CD4-positive, alpha-beta T cell treated with Interleukin-4 for 1 hour (primary cell): ENCODE measurements at regions not wholly inside any gene's neighbourhood (a gene's known extent, or its start where the extent isn't known, plus 50 kb on each side); places are given as distances from the start of the nearest gene placed in this dataset.

ENCODE experiments used
- DNase-seq, 2 donors: peaks; one replicate each; pipeline ENCODE4 v3.0.0-alpha.2; 2020 to 2022

DNA sequence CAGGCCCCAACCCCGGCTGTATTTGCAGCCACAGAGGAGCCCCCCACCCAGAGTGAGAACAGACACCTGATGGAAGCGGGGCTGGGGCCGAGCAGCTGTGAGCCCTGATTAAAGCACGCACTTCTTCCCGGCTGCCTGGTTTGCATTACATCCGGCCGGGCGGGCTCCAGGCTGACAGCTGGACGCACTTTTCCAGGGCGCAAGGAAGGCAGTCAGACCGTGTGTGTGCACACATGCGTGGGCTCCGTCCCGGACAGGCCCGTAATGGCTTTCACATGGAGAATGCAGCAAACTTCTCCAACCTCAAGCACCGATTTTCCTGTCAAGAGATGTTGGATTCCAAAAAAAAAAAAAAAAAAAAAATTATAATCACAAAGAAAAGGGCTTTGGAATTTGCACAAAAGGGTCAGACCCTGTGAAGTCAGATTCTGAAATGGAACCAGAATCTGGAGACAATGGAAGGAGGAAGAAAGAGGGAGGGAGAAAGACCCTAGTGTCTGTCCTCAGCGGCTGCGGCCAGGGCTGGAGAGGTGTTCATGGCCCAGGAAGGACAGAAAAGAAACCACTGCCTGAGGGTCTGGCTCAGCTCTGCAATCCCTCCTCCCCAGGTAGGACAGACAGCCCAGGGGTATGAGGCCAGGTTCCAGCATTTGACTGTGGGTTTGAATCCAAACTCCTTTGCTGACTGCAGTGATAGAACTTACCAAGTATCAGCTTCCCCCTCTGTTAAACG, 365.5 kb downstream of the MN1 start:
- DNase-seq = no peak

DNA sequence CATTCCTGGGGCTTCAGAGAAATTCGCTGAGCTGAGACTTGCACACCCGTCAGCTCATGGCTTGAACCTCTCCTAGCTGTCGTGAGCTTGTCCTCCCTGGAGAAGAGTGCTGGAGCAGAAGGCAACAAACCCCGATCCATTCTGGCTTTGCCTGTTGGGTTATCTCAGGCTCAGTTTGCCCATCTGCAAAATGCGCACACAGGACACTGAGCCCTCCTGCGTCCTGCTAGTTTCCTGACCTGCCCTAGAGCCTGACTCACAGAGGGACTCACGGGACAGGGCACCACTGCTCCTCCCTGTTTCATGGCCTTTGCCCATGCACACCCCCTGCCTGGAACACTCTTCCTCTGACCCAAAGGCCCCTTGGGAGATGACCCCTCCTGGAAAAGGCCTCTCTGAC, 365.0 kb downstream of the MN1 start:
- no peak for DNase-seq

DNA sequence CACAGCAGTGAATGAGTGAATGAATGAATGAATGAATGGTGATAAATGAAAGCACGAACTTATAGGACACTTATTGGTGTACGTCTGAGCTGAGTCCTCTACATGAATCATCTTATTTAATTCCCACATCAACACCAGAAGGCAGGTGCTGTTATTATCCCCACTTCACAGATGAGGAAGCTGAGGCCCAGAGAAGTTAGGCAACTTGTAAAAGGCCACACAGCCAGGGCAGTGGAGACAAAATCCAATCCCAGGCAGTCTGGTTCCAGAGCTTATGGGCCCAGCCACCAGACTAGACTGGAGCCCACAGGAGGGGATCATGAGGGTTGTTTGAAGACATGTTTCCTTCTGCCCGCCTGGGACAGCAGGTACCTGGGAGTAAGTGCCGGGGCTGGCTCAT, 364.0 kb downstream of the MN1 start:
- DNase-seq = no peak

- DNase-seq = no peak
These were observed 363.1 kb downstream of the MN1 start for GRCh38 chr22:27438271-27438980.

DNA sequence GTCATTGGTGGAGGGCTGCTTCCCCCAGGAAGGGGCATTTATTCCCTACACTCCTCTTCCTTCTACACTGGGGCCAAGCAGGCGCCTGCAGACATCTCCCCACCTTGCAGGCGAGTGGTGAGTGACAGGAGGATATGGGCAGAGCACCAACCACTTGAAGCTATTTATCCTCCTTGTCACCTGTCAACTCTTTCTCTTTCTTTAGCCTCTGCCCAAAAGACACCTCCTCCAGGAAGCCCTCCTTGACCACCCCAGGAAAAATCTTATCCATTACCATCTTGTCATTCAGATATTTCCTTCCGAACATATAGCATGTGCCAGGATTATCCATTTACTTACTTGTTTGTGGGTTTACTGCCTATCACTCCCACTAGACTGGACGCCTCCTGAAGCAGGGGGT, 362.4 kb downstream of the MN1 start:
- no peak for DNase-seq

GRCh38 chr22:27440304-27440865, 361.2 kb downstream of the MN1 start:
- no peak for DNase-seq

GRCh38 chr22:27441706-27442475, 359.7 kb downstream of the MN1 start:
- DNase-seq = no peak

GRCh38 chr22:27443306-27443705, 358.2 kb downstream of the MN1 start:
- no peak for DNase-seq

DNA sequence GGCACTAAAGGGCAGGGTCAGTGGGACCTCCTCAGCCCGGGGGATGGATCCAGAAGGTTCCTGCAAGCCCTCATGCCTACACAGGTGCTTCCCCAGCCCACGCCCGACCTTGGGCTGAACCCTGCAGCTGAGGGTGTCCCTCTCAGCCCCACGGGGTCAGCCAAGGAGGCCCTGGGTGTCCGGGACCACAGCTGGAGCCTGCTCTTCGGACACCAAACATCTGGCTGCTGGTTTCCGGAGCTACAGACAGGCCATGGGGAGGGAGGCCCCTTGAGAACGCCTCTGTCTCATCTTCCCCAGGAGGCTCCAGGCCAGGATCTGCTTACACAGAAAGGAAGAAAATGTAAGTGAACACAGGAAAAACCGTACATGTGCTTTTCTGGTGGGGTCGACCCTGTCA, 355.7 kb downstream of the MN1 start:
- DNase-seq = no peak

DNA sequence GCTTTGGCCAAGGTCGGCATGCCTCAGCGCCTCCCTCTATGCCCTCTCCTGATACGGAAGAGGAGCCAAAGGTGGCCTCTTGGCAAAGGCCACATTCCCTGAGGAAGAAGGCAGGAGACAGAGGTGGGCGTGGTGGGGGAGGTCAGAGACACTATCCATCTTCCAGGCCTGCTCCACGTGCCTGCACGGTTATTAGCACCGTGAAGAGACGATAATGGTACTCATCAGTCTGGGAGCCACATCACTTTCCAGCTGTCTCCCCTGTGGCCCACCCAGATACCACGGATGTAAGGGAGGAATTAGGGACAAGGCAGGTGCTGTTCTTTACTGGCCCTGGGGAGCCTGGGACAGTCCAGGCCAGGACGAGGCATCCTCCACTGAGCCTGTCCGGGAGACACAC, 354.3 kb downstream of the MN1 start:
- DNase-seq = no peak

- DNase-seq = no peak
These were observed 351.1 kb downstream of the MN1 start for GRCh38 chr22:27450448-27450847.

GRCh38 chr22:27452245-27452644, 349.3 kb downstream of the MN1 start:
- DNase-seq = no peak

GRCh38 chr22:27452922-27453321, 348.6 kb downstream of the MN1 start:
- DNase-seq = no peak

GRCh38 chr22:27453725-27454124, 347.8 kb downstream of the MN1 start:
- DNase-seq = no peak

DNA sequence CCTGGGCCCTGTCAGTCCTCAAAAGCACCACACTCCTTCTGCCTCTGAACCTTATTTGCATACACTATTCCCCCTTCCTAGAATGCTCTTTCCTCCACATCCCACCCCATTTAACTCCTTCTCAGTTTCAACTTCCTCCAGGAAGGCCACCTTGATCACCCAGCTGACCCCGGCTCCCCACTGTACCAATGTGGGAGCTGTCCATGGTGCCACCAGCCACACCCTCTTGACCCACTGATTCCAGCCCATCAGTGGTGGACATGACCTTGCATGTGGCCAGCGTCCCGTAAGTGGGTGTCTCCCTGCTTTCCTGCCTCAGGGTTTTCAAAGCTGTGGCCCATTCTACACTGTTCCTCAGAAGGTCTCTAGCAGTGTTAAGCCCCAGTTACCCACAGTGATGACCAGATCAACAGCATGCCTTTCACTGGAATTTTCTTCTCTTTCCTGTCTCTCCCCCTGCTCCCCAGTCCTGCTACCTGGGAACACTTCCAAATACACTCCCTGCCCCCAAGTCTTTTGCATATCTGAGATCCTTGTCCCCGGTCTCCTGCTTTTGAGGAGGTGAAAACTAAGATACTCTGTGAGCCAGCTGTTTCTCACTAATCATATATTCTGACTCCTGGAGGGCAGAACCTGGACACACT, 346.6 kb downstream of the MN1 start:
- DNase-seq = no peak

DNA sequence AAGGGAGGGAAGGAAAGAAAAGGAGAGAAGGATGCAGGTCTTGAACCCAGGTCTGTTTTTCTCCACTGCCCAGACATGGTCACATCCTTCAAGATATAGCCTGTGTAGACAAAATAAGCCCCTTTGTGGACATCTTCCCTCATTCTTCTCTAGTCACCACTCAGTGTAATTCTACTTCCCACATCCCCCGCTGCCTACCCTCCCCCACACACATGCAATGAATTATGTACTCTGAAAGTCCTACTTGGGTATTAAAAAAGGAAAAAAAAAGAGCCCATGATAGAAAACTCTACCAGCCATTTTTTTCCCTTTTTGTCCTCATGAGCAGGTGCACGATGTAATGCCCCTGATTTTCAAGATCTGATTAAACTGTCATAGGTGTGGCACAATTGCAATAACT, 346.0 kb downstream of the MN1 start:
- no peak for DNase-seq

DNA sequence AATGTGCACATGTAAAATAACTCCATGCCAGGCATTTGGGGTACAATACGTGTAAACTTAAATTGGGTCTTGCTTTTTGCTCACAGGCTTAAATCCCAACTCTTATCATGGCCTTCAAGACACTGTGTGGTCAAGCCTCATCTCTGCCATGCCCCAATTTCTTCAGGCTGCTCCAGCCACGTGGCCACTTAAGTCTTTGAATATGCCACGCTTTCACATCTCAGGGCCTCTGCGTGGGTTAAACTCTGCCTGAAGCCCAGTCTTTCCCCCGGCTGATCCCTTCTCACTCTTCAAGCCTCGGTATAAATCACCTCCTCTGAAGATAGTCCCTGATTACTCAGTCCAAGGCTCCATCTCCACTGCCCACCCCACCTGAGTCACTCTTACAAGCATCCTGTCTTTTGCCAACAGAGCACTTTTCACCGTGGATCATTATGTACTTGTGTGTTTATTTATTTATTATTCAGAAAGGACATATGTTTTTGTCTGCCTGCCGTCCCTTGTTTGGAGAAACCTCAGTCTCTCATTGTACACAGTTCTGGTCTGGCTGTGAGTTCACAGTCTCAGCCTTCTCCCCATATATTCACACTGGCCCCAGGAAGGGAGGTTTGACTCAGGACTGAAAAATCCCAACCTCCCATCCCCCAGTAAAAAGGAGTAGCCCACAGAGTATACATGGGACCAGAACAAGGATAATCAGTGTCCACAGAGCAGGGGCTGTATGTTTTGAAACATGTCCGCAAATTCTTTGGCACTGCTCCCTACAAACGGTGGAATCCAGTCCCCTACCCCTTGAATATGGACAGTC, 344.7 kb downstream of the MN1 start:
- no peak for DNase-seq

DNA sequence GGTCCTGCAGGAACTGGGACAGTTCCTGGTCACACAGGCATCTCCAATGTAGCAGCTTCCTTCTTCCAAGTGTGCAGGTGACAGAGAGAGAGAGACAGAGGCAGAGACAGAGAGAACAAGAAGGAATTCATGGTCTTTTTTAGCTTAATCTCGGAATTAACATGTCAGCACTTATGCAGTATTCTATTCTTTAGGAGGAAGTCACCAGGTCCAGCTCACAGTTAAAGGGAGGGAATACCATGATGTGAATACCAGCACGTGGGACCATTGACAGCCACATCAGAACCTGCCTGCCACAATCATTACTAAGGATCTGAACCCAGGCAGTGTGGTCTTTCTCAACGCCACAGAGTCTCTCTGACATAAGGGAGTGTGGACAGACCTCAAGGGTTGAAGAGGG, 341.6 kb downstream of the MN1 start:
- no peak for DNase-seq

GRCh38 chr22:27460591-27461347, 340.8 kb downstream of the MN1 start:
- no peak for DNase-seq

- no peak for DNase-seq
These were observed 340.1 kb downstream of the MN1 start for GRCh38 chr22:27461470-27461869.

DNA sequence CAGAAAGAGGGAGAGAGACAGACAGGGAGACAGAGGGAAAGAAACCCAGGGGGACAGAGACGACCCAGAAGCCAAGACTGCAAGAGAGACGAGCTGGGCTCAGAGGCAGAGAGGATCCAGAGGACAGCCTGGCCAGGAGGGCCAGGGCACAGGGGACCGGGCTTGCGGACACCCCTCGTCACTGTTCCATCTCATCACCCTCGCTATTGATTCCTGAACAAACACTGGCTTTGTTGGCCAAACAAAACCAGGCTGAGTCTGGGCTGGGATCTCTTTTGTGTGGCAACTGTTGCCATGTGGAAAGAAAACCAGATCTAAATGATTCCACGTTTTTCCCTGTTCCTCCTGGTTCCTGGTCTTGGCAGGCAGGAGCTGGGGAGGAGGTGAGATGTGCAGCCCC, 339.4 kb downstream of the MN1 start:
- no peak for DNase-seq
